ENCODE measurements at regions not wholly inside any gene's neighbourhood (a gene's known extent, or its start where the extent isn't known, plus 50 kb on each side); places are given as distances from the start of the nearest gene placed in this dataset.
"Not testable (repeated sequence)": the region's sequence is repeated elsewhere in the genome, so short reads cannot be mapped to it uniquely, and the experiment has no call there.

DNA sequence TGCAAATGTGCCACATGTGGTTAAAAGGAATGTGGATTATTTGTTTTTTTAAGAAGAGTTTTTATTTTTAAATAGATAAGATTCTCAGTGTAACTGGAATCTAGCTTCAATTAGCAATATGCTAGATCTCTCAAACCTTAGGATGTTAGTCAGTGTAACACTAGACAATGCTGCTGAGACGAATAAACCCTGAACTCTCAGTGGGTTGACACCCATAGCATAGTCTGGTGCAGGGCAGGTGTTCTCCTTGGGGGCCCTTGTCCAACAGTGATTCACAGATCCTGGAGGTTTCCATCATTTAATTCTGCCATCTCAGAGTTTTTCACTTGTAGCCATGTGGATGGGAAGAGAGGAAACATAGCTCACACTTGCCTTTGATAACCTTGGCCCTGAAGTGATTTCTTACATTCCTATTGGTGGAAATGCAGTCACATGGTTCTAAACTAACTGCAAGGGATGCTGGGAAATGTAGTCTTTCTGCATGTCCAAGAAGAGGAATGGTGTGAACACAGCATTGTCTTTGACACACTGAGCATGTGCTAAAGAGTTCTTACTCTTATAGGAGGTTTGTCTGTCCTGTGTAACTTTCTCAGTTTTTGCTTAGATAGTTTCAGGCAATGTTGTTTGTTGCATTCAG, 110.4 kb upstream of the EEF2KMT start:
- H3K9me3 Mint-ChIP-seq; H3K4me3 Mint-ChIP-seq; H3K27ac Mint-ChIP-seq; H3K4me1 Mint-ChIP-seq; H3K27me3 Mint-ChIP-seq; ATAC-seq (ENCODE audit: low read depth); H3K36me3 Mint-ChIP-seq; DNase-seq (ENCODE audit: low spot score in 2 of 2): not testable (repeated sequence)

DNA sequence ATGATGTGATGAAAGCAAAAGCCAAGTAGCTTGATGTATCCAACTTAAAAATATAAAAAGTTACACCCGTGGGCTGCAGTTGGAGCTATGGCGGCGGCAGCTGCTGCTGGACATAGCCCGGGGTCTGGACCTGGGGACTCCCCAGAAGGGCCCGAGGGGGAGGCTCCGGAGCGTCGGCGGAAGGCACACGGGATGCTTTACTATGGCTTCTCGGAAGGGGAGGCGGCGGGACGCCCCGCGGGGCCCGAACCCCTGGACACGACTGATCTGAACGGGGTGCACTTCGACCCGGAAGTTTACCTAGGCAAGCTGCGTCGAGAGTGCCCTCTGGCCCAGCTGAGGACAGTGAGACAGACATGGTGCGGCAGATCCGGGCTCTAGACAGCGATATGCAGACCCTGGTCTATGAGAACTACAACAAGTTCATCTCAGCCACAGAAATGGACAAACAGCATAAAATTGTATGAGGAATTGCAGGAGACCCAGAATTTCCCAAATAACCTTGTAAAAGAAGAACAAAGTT, 109.5 kb upstream of the EEF2KMT start:
- Mint-ChIP-seq H3K4me3 (no peak overlapping the region), H3K27ac (no peak overlapping the region), H3K4me1 (no peaks in the 10 kb centered on the region), H3K27me3 (peaks cover 4% of the 10 kb centered on the region), H3K36me3 (no peaks in the 10 kb centered on the region), H3K9me3 (peaks cover 2% of the 10 kb centered on the region)
- ATAC-seq (ENCODE audit: low read depth) (no peak), DNase-seq (ENCODE audit: low spot score in 2 of 2) (no peak)

DNA sequence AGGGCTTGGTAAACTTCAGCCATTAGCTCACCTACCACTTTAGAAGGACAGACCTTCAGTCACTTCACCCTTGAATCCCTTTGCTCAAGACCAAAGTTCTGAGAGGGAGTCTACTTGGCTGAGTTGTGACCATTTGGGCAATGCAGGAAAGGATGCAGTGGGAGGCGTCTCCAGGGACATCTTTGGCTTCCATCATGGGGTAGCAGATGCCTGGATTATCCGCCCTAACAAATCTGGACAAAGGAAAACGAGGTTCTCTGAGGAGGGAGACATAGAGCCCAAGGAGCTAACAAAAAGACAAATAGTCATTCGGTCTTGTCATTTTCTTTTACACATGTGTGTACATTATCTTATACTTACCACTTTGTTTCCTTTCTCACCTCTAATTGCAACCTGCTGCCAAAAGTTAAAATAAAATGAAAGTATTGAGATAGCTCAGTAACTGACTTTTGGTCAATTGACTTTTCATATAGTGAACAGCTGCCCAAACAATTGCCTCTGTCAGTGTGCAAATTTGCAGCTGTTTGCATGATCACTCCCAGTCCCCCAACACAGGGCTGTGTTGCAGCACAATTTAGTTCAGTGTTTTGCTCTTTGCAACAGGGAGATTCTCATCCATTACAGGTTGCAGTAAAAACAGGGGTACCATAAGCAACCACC, 108.9 kb upstream of the EEF2KMT start:
- Mint-ChIP-seq H3K36me3 (no peaks in the 10 kb centered on the region), H3K27ac (no peak overlapping the region), H3K4me1 (no peaks in the 10 kb centered on the region), H3K4me3 (no peak overlapping the region), H3K27me3 (peaks cover 4% of the 10 kb centered on the region), H3K9me3 (peaks cover 2% of the 10 kb centered on the region)
- no peak for ATAC-seq (ENCODE audit: low read depth)
- DNase-seq (ENCODE audit: low spot score in 2 of 2), result no peak

DNA sequence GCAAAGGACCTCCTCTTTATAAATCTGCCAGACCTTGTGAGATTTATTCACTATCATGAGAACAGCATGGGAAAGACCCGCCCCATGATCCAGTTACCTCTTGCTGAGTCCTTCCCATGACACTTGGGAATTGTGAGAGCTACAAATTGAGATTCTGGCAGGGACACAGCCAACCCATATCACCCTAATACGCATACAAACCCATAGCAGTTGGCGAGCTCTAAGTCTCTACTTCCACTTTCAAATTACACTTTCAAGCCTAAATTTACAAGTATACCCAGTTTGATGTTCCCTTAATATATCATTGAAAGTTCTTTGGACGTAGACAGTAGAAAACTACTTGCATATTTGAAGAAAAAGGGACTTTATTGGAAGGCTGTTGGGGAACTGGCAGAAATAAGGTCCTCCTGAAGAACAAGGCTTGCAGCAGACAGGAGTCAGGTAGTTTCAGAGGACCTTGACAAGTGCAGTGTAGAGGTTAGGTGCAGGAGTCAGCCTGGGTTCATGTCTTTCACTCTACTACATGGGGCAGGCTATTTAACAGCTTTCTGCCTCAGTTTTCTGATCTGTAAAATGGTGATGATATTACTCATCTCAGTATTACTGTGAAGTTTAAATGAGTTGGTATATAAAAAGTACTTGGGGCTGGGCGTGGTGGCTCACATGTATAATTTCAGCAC, 107.9 kb upstream of the EEF2KMT start:
- no peak overlapping the region for H3K27ac Mint-ChIP-seq
- no peak for ATAC-seq (ENCODE audit: low read depth)
- H3K4me1 Mint-ChIP-seq, result no peaks in the 10 kb centered on the region
- no peaks in the 10 kb centered on the region for H3K36me3 Mint-ChIP-seq
- peaks cover 4% of the 10 kb centered on the region for H3K27me3 Mint-ChIP-seq
- no peak for DNase-seq (ENCODE audit: low spot score in 2 of 2)
- no peak overlapping the region for H3K4me3 Mint-ChIP-seq
- H3K9me3 Mint-ChIP-seq, result peaks cover 2% of the 10 kb centered on the region

DNA sequence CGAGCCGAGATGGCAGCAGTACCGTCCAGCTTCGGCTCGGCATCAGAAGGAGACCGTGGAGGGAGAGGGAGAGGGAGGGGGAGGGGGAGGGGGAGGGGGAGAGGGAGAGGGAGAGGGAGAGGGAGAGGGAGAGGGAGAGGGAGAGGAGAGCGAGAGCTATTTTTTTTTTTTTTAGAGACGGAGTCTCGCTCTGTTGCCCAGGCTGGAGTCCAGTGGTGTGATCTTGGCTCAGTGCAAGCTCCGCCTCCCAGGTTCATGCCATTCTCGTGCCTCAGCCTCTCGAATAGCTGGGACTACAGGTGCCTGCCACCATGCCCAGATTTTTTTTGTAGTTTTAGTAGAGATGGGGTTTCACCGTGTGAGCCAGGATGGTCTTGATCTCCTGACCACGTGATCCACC, 106.1 kb upstream of the EEF2KMT start:
- ATAC-seq (ENCODE audit: low read depth); H3K4me3 Mint-ChIP-seq; DNase-seq (ENCODE audit: low spot score in 2 of 2); H3K27ac Mint-ChIP-seq; H3K36me3 Mint-ChIP-seq; H3K9me3 Mint-ChIP-seq; H3K4me1 Mint-ChIP-seq; H3K27me3 Mint-ChIP-seq: not testable (repeated sequence)

DNA sequence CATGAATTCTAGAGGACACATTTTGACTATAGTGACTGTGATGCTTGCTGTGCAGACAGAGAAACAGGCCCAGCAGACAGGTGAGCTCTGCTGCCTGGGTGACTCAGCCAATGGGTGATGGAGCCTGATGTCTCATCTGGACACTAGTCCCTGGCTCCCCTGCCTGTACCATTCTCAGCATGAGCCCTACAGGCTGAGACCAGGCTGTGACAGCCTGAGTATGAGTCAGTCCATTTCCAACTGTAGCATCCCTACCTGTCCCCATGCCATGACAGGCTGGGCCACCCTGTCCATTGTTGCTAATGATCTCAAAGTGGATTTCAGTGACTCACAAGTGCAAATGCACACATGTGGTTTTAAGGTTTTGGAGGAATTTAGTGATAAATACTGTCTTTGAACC, 102.5 kb upstream of the EEF2KMT start:
- H3K27ac Mint-ChIP-seq, result no peak overlapping the region
- H3K4me1 Mint-ChIP-seq, result no peaks in the 10 kb centered on the region
- no peak for ATAC-seq (ENCODE audit: low read depth)
- peaks cover 8% of the 10 kb centered on the region for H3K27me3 Mint-ChIP-seq
- H3K4me3 Mint-ChIP-seq, result no peak overlapping the region
- H3K36me3 Mint-ChIP-seq, result peaks cover 2% of the 10 kb centered on the region
- DNase-seq (ENCODE audit: low spot score in 2 of 2), result no peak
- H3K9me3 Mint-ChIP-seq, result peaks cover 4% of the 10 kb centered on the region

DNA sequence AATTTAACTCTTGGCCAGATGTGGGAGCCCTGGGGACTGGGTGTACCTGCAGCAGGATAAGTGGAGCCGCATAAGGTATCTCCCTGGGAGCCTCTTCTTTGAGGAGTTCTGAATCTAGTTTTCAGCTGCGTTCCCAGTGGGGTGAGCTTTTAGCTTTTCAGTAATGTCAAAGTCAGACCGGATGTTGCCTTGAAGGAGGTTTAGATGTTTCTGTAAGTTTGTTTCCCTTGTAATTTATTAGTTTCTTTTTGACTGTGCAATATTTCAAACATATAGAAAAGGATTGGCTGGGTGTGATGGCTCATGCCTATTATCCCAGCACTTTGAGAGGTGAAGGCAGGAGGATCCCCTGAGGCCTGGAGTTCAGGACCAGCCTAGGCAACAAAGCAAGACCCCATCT, 98.6 kb upstream of the EEF2KMT start:
- Mint-ChIP-seq H3K4me1 (no peaks in the 10 kb centered on the region), H3K36me3 (peaks cover 2% of the 10 kb centered on the region), H3K4me3 (no peak overlapping the region), H3K9me3 (peaks cover 2% of the 10 kb centered on the region), H3K27me3 (peaks cover 8% of the 10 kb centered on the region), H3K27ac (no peak overlapping the region)
- ATAC-seq (ENCODE audit: low read depth) (no peak), DNase-seq (ENCODE audit: low spot score in 2 of 2) (no peak)

DNA sequence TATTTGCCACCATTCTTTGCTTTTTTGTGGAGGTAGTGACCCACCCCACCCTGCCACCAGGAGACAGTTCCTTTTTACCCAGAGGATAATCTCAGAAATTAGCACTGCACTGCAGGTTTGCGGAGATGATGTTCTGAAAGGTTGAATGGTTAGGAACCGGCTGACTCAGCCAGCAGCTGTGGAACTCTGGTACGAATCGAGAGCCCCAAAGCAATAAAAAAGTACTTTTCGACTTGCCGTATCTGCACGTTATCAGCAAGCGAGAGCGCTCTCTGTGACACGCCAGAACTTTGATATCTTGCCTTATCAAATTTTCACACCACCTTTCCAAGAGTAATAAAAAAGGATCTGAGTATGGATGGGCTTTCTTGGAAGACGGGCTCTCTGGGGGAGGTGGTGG, 96.3 kb upstream of the EEF2KMT start:
- H3K4me1 Mint-ChIP-seq, result no peaks in the 10 kb centered on the region
- peaks cover 2% of the 10 kb centered on the region for H3K36me3 Mint-ChIP-seq
- H3K27me3 Mint-ChIP-seq, result peaks cover 9% of the 10 kb centered on the region
- no peak overlapping the region for H3K27ac Mint-ChIP-seq
- no peak for ATAC-seq (ENCODE audit: low read depth)
- H3K4me3 Mint-ChIP-seq, result no peak overlapping the region
- no peak for DNase-seq (ENCODE audit: low spot score in 2 of 2)
- H3K9me3 Mint-ChIP-seq, result peaks cover 2% of the 10 kb centered on the region

DNA sequence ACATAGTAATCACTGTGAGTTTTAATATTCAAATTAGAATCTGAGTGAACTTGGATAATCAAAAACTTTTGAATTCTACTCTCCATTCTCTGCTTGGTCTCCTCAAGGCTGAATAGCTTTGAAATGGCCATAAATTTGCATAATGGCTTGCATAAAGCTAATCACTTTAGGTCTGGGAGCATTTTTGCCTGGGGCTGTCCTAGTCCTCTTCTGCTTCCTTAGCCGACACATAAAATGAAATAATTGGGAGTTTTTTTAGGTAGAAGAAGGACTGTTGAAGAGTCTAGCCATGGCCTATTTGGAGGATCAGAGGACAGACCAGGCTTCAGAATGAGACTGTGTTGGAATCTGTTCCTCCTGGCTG, 91.4 kb upstream of the EEF2KMT start:
- H3K9me3 Mint-ChIP-seq, result no peaks in the 10 kb centered on the region
- peaks cover 1% of the 10 kb centered on the region for H3K27me3 Mint-ChIP-seq
- no peaks in the 10 kb centered on the region for H3K4me1 Mint-ChIP-seq
- no peak for DNase-seq (ENCODE audit: low spot score in 2 of 2)
- no peak for ATAC-seq (ENCODE audit: low read depth)
- H3K27ac Mint-ChIP-seq, result no peak overlapping the region
- H3K4me3 Mint-ChIP-seq, result no peak overlapping the region
- no peaks in the 10 kb centered on the region for H3K36me3 Mint-ChIP-seq

DNA sequence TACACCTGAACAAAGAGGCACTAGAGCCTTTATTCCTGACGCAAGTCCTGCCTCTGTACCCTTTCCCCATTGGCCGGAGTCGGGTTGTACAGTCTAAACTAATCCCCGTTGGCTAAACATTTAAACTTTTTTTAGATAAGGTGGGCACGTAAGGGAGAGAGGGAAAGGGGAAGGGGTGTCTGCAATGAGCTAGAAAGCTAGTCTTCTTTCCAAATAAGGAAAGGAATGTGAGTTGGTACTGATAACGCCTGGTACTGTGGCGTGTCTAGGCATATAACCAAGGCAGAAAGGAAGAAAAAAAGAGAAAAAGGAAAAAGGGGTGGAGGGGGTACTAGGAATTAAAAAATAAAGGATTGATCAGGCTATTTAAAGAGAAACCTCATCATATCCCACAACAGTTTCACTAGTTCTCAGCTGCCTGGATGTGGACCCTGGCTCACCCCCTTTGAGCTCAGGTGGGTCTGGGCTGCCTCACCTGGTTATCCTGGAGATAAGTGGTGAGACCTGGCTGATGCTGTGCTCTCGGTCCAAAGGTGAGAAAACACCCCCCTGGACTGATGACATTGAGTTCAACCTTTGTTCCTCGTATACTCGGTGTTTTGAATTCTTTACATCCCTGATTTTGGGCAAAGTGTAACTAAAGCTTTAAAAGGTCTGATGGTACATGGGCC, 90.9 kb upstream of the EEF2KMT start:
- H3K36me3 Mint-ChIP-seq, result no peaks in the 10 kb centered on the region

DNA sequence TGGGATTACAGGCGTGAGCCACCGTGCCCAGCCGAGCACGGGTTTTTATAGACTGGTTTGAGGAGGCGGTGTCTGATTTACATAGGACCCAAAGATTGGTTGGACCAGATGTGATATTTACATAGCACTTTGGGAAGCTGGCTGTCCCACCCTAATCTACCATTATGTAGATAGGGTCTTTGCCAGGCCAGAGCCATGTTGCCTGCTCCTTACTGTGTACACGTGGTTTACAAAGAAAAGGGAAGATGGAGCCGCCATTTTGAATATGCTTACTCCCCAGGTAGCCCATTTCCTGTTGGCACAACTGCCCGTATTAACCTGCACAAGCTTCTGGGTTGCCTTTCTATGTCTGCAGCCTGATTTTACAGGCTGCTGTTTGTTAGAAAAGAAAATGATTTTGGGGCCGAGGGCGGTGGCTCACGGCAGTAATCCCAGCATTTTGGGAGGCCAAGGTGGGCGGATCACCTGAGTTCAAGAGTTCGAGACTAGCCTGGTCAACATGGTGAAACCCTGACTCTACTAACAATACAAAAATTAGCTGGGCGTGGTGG, 89.9 kb upstream of the EEF2KMT start:
- Mint-ChIP-seq H3K4me1 (no peaks in the 10 kb centered on the region), H3K27me3 (peaks cover 1% of the 10 kb centered on the region)
- no peak for ATAC-seq (ENCODE audit: low read depth)

More for the DNA sequence above, 90.9 kb upstream of the EEF2KMT start:
- Mint-ChIP-seq H3K4me3 (no peak overlapping the region), H3K4me1 (no peaks in the 10 kb centered on the region), H3K27me3 (peaks cover 1% of the 10 kb centered on the region), H3K9me3 (no peaks in the 10 kb centered on the region), H3K27ac (no peak overlapping the region)
- ATAC-seq (ENCODE audit: low read depth), result no peak
- DNase-seq (ENCODE audit: low spot score in 2 of 2), result no peak

DNA sequence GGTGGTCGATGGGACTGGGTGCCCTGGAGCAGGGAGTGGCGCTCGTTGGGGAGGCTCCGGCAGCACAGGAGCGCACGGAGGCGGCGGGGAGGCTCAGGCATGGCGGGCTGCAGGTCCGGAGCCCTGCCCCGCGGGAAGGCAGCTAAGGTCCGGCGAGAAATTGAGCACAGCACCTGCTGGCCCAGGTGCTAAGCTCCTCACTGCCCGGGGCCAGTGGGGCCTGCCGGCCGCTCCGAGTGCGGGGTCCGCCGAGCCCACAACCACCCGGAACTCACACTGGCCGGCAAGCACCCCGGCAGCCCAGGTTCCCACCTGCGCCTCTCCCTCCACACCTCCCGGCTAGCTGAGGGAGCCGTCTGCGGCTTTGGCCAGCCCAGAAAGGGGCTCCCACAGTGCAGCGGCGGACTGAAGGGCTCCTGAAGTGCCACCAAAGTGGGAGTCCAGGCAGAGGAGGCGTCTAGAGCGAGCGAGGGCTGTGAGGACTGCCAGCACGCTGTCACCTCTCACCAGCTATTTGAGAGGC, 88.8 kb upstream of the EEF2KMT start:
- Mint-ChIP-seq H3K27me3 (peaks cover 1% of the 10 kb centered on the region), H3K4me1 (no peaks in the 10 kb centered on the region), H3K36me3 (no peaks in the 10 kb centered on the region), H3K9me3 (no peaks in the 10 kb centered on the region), H3K27ac (no peak overlapping the region), H3K4me3 (no peak overlapping the region)
- DNase-seq (ENCODE audit: low spot score in 2 of 2) (no peak), ATAC-seq (ENCODE audit: low read depth) (no peak)

More for the DNA sequence above, 89.9 kb upstream of the EEF2KMT start:
- no peak overlapping the region for H3K27ac Mint-ChIP-seq
- no peak for DNase-seq (ENCODE audit: low spot score in 2 of 2)
- H3K4me3 Mint-ChIP-seq, result no peak overlapping the region
- no peaks in the 10 kb centered on the region for H3K36me3 Mint-ChIP-seq
- H3K9me3 Mint-ChIP-seq, result no peaks in the 10 kb centered on the region

DNA sequence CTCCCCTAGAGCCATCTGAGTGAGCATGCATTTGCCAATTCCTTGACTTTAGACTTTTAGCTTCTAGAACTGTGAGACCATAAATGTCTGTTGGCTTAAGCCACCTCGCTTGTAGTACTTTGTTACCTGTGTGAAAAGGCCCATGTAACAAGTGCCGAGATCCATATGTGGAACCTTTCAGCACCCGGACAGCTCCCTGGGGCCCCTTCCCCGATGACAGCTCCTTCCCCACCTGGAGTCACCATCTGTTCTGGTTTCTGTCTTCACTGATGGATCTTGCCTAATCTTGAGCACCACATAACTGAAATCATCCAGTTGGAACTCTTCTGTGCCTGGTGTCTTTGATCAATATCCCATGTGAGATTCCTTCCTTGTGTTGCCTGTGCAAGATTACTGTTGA, 78.9 kb upstream of the EEF2KMT start:
- H3K27me3 Mint-ChIP-seq, result peaks cover 7% of the 10 kb centered on the region
- no peak overlapping the region for H3K4me3 Mint-ChIP-seq
- no peaks in the 10 kb centered on the region for H3K4me1 Mint-ChIP-seq
- DNase-seq (ENCODE audit: low spot score in 2 of 2) (no peak), ATAC-seq (ENCODE audit: low read depth) (no peak)
- no peaks in the 10 kb centered on the region for H3K36me3 Mint-ChIP-seq
- no peak overlapping the region for H3K27ac Mint-ChIP-seq
- peaks cover 5% of the 10 kb centered on the region for H3K9me3 Mint-ChIP-seq

DNA sequence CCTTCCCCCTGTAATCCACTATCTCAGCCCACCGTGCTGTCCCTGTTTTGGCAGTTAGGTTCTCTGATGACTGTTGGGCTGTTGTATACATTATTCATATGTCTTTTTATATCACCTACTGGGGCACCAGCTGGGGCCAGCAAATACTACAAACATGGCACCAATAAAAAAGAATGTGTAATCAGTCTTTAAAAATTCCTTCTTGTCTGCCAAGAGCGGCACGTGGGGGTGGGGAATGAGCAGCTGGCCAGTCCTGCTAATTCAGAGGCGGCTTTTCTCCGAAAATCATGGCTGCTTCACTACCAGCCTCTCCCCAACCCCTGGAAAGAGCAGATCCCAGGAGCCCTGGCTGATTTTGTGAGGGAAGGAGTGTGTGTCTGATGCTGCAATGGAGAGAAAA, 77.7 kb upstream of the EEF2KMT start:
- H3K27me3 Mint-ChIP-seq, result peaks cover 7% of the 10 kb centered on the region
- no peak overlapping the region for H3K4me3 Mint-ChIP-seq
- no peak for DNase-seq (ENCODE audit: low spot score in 2 of 2)
- no peak for ATAC-seq (ENCODE audit: low read depth)
- no peaks in the 10 kb centered on the region for H3K4me1 Mint-ChIP-seq
- no peak overlapping the region for H3K27ac Mint-ChIP-seq
- peaks cover 8% of the 10 kb centered on the region for H3K9me3 Mint-ChIP-seq
- no peaks in the 10 kb centered on the region for H3K36me3 Mint-ChIP-seq

All from memory B cell (primary cell).